ENCODE measurements at regions not wholly inside any gene's neighbourhood (a gene's known extent, or its start where the extent isn't known, plus 50 kb on each side); places are given as distances from the start of the nearest gene placed in this dataset.

DNA sequence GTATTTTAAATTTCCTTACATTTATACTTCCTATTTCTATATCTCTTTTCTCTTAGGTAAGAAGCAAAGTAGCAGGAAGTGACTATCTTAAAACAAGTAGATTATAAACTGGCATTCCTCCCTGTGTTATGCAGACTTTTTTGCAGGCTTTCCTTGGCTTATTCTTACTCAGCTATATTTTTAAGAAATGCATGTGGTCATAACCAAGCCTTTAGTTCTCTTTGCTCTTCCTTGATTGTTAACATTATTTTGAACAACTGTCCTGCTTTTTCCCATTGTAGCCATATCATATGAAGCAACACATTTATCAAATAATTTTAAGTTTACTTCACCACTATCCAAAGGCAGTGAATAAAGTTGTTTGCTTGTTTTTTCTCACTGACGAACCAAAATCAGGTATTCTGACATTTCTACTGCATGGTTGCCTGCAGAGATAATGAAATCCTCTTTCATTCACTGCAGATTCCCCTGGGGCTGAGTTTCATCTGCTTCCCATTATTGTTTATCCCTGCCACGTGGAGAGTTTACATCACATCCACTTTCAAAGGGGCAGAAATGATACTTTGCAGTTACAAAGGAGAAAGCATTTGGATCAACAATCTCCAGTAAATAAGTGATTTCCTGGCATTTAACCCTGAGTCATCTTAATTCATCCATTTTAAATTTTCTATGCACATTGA, 389.9 kb upstream of the SEMA3C start:
- no peak overlapping the region for H3K27ac Mint-ChIP-seq
- no peak overlapping the region for H3K27ac ChIP-seq (ENCODE audit: low read length in 2 of 2)
- ChIA-PET CTCF (no interaction called here), POLR2A (no interaction called here)
- no peaks in the 10 kb centered on the region for H3K36me3 ChIP-seq (replicated peaks in 1 of 2; ENCODE audit: control extremely low read depth in 1 of 2, control insufficient read depth in 1 of 2, extremely low read depth in 1 of 2, insufficient read depth in 2 of 2, low read length in 1 of 2)
- no peak overlapping the region for H3K4me3 Mint-ChIP-seq
- intact Hi-C loops (cut with micrococcal nuclease), result no loop called here
- no peaks in the 10 kb centered on the region for H4K20me1 ChIP-seq (ENCODE audit: control insufficient read depth, insufficient read depth, low read length, poor library complexity, severe bottlenecking)
- no peaks in the 10 kb centered on the region for H3K27me3 ChIP-seq (replicated peaks in 1 of 4; ENCODE audit: control extremely low read depth in 1 of 4, control insufficient read depth in 3 of 4, insufficient read depth in 4 of 4, low read length in 3 of 4)
- H3K9ac ChIP-seq (ENCODE audit: low read length), result no peak overlapping the region
- H3K4me1 Mint-ChIP-seq, result no peaks in the 10 kb centered on the region
- WGBS (ENCODE audit: insufficient coverage), result no CpG with 5 or more reads among the region's 2 CpGs
- H3K9me3 Mint-ChIP-seq (ENCODE audit: insufficient read depth), result peaks cover 3% of the 10 kb centered on the region
- no peak overlapping the region for H2AFZ ChIP-seq (ENCODE audit: insufficient read depth, low read depth, low read length, poor library complexity, severe bottlenecking)
- H3K4me2 ChIP-seq (replicated peaks; ENCODE audit: low read depth, low read length, poor library complexity, severe bottlenecking), result no peak overlapping the region
- DNase-seq (no peak), ATAC-seq (ENCODE audit: low read depth) (no peak)
- H3K79me2 ChIP-seq (ENCODE audit: control insufficient read depth, insufficient read depth, low read length), result no peaks in the 10 kb centered on the region
- H3K27me3 Mint-ChIP-seq, result no peaks in the 10 kb centered on the region
- H3K4me3 ChIP-seq (ENCODE audit: control extremely low read depth in 1 of 5, extremely low read depth in 1 of 5, insufficient read depth in 1 of 5, low read depth in 2 of 5, low read length in 4 of 5), result no peak overlapping the region
- H3K4me1 ChIP-seq (ENCODE audit: control insufficient read depth in 2 of 2, insufficient read depth in 2 of 2, low read length in 2 of 2), result no peaks in the 10 kb centered on the region
- TF ChIP-seq, protein P1, sequence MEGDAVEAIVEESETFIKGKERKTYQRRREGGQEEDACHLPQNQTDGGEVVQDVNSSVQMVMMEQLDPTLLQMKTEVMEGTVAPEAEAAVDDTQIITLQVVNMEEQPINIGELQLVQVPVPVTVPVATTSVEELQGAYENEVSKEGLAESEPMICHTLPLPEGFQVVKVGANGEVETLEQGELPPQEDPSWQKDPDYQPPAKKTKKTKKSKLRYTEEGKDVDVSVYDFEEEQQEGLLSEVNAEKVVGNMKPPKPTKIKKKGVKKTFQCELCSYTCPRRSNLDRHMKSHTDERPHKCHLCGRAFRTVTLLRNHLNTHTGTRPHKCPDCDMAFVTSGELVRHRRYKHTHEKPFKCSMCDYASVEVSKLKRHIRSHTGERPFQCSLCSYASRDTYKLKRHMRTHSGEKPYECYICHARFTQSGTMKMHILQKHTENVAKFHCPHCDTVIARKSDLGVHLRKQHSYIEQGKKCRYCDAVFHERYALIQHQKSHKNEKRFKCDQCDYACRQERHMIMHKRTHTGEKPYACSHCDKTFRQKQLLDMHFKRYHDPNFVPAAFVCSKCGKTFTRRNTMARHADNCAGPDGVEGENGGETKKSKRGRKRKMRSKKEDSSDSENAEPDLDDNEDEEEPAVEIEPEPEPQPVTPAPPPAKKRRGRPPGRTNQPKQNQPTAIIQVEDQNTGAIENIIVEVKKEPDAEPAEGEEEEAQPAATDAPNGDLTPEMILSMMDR (IDR thresholded peaks at IDR 0.05), result no peak
- TF ChIP-seq EZH2 (IDR thresholded peaks at IDR 0.05; ENCODE audit: borderline replicate concordance, insufficient read depth, low read depth, low read length, poor library complexity, severe bottlenecking), result no peak
- H3K9me3 ChIP-seq (ENCODE audit: control extremely low read depth in 1 of 3, control insufficient read depth in 2 of 3, insufficient read depth in 1 of 3, low read length in 2 of 3), result no peaks in the 10 kb centered on the region

DNA sequence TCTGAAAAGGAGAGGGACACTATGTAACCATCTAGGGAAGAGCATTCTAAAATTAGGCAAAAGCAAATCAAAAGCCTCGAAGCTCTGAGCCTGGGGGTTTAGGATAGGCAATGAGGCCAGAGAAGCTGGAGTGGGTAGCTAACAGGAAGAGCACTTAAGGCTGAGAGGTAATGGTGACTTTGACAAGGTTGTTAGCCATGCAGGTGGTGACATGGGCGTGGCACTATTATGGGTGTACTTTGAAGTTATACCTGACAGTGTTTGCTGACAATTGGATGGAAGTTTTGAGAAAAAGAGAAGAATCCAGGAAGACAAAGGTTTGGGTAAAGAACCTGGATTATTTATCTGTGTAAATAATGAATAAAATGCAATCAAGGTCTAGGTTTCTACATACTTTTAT, 383.0 kb upstream of the SEMA3C start:
- no peak overlapping the region for H3K4me3 ChIP-seq (ENCODE audit: control extremely low read depth in 1 of 5, extremely low read depth in 1 of 5, insufficient read depth in 1 of 5, low read depth in 2 of 5, low read length in 4 of 5)
- H3K79me2 ChIP-seq (ENCODE audit: control insufficient read depth, insufficient read depth, low read length), result no peaks in the 10 kb centered on the region
- DNase-seq (no peak), ATAC-seq (ENCODE audit: low read depth) (no peak)
- no peak overlapping the region for H3K4me2 ChIP-seq (replicated peaks; ENCODE audit: low read depth, low read length, poor library complexity, severe bottlenecking)
- no peak overlapping the region for H3K27ac Mint-ChIP-seq
- intact Hi-C loops (cut with micrococcal nuclease), result no loop called here
- no peaks in the 10 kb centered on the region for H4K20me1 ChIP-seq (ENCODE audit: control insufficient read depth, insufficient read depth, low read length, poor library complexity, severe bottlenecking)
- H3K4me3 Mint-ChIP-seq, result no peak overlapping the region
- H3K27me3 ChIP-seq (replicated peaks in 1 of 4; ENCODE audit: control extremely low read depth in 1 of 4, control insufficient read depth in 3 of 4, insufficient read depth in 4 of 4, low read length in 3 of 4), result no peaks in the 10 kb centered on the region
- no peaks in the 10 kb centered on the region for H3K9me3 ChIP-seq (ENCODE audit: control extremely low read depth in 1 of 3, control insufficient read depth in 2 of 3, insufficient read depth in 1 of 3, low read length in 2 of 3)
- 82% methylated on average over 2 of the region's 2 CpGs for WGBS (ENCODE audit: insufficient coverage)
- H2AFZ ChIP-seq (ENCODE audit: insufficient read depth, low read depth, low read length, poor library complexity, severe bottlenecking), result no peak overlapping the region
- H3K36me3 ChIP-seq (replicated peaks in 1 of 2; ENCODE audit: control extremely low read depth in 1 of 2, control insufficient read depth in 1 of 2, extremely low read depth in 1 of 2, insufficient read depth in 2 of 2, low read length in 1 of 2), result no peaks in the 10 kb centered on the region
- no peak overlapping the region for H3K9ac ChIP-seq (ENCODE audit: low read length)
- no peak for TF ChIP-seq EZH2 (IDR thresholded peaks at IDR 0.05; ENCODE audit: borderline replicate concordance, insufficient read depth, low read depth, low read length, poor library complexity, severe bottlenecking)
- TF ChIP-seq, protein P1 (IDR thresholded peaks at IDR 0.05), result no peak
- no peak overlapping the region for H3K27ac ChIP-seq (ENCODE audit: low read length in 2 of 2)
- ChIA-PET POLR2A (no interaction called here), CTCF (no interaction called here)
- no peaks in the 10 kb centered on the region for H3K4me1 Mint-ChIP-seq
- peaks cover 3% of the 10 kb centered on the region for H3K9me3 Mint-ChIP-seq (ENCODE audit: insufficient read depth)
- no peaks in the 10 kb centered on the region for H3K4me1 ChIP-seq (ENCODE audit: control insufficient read depth in 2 of 2, insufficient read depth in 2 of 2, low read length in 2 of 2)
- H3K27me3 Mint-ChIP-seq, result no peaks in the 10 kb centered on the region

Data from B cell (primary cell).